ENCODE measurements at regions not wholly inside any gene's neighbourhood (a gene's known extent, or its start where the extent isn't known, plus 50 kb on each side); places are given as distances from the start of the nearest gene placed in this dataset.

DNA sequence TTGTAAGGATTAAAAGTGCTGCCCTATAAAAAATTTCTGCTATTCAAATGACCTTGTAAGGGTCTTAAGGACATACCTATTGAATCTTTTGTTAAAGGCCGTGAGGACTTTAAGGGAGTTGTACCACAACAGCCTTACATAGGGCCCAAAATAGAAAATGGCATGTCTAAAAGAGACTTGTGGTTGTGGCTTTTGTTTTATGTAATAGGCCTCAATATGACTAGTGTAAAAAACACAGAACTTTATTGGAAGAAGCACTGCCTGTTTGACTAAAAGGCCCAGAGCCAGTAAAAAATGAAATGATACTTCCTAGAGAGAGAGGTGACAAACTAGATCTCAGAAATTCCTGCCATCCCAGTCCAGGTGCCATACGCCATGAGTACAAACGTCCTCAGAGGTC is 286.6 kb downstream of the SEMA3D start:
- TF ChIP-seq, protein P1, sequence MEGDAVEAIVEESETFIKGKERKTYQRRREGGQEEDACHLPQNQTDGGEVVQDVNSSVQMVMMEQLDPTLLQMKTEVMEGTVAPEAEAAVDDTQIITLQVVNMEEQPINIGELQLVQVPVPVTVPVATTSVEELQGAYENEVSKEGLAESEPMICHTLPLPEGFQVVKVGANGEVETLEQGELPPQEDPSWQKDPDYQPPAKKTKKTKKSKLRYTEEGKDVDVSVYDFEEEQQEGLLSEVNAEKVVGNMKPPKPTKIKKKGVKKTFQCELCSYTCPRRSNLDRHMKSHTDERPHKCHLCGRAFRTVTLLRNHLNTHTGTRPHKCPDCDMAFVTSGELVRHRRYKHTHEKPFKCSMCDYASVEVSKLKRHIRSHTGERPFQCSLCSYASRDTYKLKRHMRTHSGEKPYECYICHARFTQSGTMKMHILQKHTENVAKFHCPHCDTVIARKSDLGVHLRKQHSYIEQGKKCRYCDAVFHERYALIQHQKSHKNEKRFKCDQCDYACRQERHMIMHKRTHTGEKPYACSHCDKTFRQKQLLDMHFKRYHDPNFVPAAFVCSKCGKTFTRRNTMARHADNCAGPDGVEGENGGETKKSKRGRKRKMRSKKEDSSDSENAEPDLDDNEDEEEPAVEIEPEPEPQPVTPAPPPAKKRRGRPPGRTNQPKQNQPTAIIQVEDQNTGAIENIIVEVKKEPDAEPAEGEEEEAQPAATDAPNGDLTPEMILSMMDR (IDR thresholded peaks at IDR 0.05), result no peak
- TF ChIP-seq EP300 (IDR thresholded peaks at IDR 0.05) (no peak), POLR2A (IDR thresholded peaks at IDR 0.05) (no peak)

All from ovary (tissue), 3 donors.